Right renal cortex interstitium (tissue), 3 donors: ENCODE measurements at regions not wholly inside any gene's neighbourhood (a gene's known extent, or its start where the extent isn't known, plus 50 kb on each side); places are given as distances from the start of the nearest gene placed in this dataset.
"Not testable (repeated sequence)": the region's sequence is repeated elsewhere in the genome, so short reads cannot be mapped to it uniquely, and the experiment has no call there.

Source experiments
- DNase-seq, 3 donors: peaks; one replicate each; pipeline ENCODE4 v3.0.0-alpha.2; 2013; ENCODE audit warnings: low read depth in 3 of 3, low spot score in 2 of 3

GRCh38 chrX:40996886-40997530 lies 88.2 kb upstream of the USP9X start:
- DNase-seq = no peak

DNA sequence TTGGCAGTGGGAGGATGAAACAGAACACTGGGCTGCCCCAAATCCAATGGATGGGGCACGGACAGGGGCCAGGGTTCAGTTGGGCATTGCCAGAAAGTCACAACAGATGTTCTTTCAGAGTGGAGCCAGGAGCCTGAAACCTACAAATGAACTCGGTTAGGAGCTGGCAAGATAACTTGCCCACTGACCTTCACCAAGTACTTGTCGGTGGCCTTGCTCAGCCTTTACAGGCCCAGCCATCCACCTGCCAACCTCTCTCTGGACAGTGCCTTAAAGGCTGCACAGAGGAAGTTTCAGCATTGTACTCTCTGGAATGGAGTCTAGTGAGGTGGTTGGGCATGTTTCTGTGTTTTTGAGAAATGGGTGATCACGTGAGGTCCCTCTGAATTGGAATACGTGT lies 87.1 kb upstream of the USP9X start:
- no peak for DNase-seq

DNA sequence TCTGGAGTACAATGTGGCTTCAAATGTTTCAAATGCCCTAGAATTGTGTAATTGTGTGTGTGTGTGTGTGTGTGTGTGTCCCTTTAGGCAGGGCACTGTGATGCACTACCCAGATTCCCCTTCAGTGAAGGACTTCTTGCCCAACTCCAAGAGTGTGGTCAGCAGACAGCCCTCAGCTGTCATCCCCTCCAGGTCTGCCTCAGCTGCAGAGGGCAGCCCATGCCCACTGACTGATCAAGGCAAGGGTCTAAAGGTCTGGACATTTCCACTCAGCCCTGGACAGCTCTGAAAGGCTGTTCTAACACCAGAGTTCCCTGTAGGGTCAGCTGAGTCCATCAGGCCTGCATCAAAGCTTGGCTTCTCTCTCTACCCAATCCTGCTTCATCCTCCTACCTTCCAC lies 83.9 kb upstream of the USP9X start:
- no peak for DNase-seq

GRCh38 chrX:41002026-41002425 lies 83.2 kb upstream of the USP9X start:
- no peak for DNase-seq

DNA sequence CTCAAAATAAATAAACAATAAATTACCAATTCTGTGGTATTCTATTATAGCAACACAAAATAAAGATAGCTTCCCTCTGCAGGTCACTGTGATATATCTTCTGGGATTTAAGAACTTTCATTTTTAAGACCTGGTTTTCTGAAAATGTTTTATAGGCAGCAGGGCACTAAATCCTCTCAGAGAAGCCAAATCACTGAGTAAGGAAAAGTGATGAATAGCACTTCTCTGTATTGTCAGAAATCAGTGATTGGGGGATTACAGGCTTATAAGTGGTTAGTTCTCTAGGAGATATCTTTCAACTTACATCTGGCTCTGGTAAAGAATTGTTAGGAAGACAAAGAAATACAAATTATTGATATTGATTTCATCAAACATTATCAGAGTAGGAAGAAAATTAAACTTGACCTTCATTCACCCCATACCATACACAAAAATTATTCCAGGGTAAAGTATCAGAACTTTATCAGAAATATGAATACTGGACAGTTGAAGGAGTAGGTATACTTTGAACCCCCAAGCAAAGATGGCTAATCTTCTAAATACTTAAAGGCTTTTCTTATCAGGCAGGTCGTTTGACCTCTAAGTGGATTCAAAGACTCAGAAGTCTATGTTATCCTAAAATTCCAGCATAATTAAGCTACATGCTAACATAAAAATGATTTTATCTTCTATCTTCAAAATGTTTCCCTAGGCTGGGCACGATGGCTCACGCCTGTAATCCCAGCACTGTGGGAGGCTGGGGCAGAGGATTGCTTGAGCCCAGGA lies 81.6 kb upstream of the USP9X start:
- DNase-seq = no peak

DNA sequence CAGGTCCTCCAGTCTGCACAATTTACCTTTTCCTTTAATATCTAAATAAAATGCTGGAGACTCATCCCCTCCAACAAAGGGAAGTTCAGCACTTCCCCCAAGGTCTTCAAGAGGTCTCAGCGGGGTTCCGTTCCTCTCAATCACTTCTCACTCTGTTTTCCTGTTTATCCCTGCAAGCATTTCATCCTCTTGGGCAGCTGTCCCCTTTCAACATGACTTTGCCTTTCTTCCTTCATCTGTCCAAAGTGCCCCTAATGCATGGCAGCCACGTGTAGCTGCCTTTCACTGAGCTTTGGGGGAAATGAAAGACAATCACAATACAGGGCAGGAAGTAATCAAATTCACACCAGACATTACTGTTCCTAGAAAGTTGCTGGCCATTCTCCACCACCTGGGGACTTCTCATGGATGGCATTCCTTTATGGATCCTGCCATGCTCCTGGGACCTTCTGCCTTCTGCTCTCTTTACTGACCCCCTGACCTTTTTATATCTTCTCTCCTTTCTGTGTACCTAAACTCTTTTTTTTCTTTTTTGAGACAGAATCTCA lies 79.7 kb upstream of the USP9X start:
- no peak for DNase-seq

DNA sequence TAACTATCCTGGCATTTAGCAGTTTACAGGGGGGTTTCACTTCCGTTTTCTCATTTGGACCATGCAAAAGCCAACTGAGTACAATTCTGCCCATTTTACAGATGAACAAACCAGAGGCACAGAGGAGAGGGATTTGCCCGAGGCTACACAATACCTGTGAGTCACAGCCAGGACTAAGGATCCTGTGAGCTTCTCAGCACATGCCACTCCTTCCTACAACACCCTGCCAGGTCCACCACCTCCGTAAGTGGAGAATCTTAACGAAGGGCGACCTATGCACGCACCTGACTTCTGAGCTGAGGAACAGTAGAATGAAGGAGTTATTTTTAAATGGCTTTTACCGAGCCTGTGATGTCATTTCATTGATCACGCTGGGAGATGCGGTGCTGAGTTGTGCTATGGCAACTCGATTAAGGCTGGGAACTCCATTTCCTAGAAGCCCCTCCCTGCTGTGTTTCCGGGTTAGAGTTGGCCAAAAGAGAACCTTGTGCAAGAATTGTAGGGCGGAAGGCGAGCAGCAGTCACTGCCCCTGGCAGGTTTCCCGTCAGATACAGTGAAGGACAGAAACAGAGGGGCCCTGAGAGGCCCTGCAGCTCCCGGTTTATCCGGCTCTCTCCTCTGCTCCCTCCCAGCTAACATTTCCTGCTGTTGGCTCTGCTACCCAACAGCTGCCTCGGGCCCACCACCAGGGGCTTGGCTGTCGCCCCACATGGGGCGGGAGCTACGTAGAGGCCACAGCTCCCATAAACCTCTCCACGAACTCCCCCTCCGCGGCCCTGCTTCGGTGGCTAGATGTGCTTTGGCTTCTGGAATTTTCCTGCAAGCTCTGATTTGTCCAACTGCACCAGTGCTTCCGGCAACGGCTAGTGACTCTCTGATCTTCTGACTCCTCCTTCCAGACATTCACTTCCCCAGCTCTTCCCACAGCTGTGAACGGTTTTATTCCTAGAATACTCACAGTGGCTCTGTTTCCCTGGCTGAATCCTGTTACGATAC lies 75.1 kb upstream of the USP9X start:
- DNase-seq = peak; percentile 54 to 70 (median 57)

GRCh38 chrX:41014776-41015360 lies 70.4 kb upstream of the USP9X start:
- DNase-seq = no peak

GRCh38 chrX:41017785-41018184 lies 67.5 kb upstream of the USP9X start:
- DNase-seq = not testable (repeated sequence)

GRCh38 chrX:41018391-41019040 lies 66.7 kb upstream of the USP9X start:
- not testable (repeated sequence) for DNase-seq

DNA sequence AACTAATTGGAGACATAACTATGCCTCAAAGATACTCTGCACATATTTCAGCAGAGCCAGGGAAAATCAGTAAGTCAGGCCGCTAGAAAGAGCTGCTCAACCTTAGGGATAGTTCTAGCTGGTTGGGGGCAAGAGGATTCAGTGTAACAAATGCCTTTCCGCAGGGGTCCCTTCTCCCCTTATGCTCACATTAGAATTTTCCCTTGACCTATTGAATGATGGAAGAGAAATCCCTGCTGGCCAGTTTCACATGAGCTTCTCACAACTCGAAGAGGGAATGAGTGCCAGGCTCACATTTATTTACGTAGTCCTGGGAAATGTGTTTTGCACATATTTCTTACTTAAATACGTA lies 66.2 kb upstream of the USP9X start:
- DNase-seq = no peak

DNA sequence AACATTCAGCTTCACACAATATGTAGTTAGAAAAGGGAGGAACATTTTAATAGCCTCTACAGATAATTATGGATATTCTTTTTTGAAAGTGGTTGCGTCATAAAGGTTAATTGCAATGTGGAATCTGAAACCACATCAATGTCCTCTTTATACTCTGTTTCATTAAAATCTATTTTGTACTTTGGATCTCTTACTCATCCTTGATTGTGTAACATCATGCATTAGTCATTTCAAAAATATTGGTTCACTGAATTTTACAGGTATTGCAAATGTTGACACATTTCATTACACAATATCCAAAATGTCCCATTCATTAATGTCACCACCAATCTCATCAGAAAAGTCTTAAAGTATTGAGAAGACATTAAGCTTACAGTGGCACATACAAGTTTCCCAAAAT lies 62.7 kb upstream of the USP9X start:
- no peak for DNase-seq

DNA sequence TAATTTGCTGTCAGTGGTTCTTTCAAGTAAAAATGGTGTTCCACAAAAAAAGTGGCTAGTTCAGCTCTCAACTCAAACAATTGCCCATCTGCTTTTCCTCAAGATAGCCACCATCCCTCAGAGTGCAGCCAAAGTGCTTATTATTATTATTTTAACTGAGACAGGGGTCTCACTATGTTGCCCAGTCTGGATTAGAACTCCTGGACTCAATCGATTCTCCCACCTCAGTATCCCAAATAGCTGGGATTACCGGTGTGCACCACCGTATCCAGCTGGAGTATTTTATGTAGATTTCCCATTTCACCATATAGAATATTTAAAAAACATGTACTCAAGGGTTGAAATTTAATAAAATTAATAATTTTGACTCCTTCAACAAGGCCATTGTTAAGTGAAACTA lies 62.1 kb upstream of the USP9X start:
- no peak for DNase-seq

- not testable (repeated sequence) for DNase-seq
These were observed 60.9 kb upstream of the USP9X start for GRCh38 chrX:41024335-41024734.

GRCh38 chrX:41024755-41025154 lies 60.5 kb upstream of the USP9X start:
- DNase-seq = no peak

- DNase-seq = no peak
These were observed 59.1 kb upstream of the USP9X start for GRCh38 chrX:41025926-41026701.

GRCh38 chrX:41026702-41027078 lies 58.6 kb upstream of the USP9X start:
- DNase-seq = no peak

GRCh38 chrX:41029332-41029731 lies 55.9 kb upstream of the USP9X start:
- no peak for DNase-seq

- no peak for DNase-seq
These were observed 53.8 kb upstream of the USP9X start for GRCh38 chrX:41031256-41031967.
